Panc1 (cell line): ENCODE measurements at regions not wholly inside any gene's neighbourhood (a gene's known extent, or its start where the extent isn't known, plus 50 kb on each side); places are given as distances from the start of the nearest gene placed in this dataset.

Experiments
- POLR2AphosphoS5 ChIP-seq: IDR thresholded peaks from 2 replicates; pipeline ENCODE4 v1.6.1; 2012; ENCODE audit warnings: mild to moderate bottlenecking, low read depth, low read length, moderate library complexity
- TF ChIP-seq, protein P1 (sequence below): fragments of 450-650 bp; IDR thresholded peaks from 2 replicates; pipeline ENCODE4 v1.5.1; 2017; ENCODE audit warnings: mild to moderate bottlenecking

DNA sequence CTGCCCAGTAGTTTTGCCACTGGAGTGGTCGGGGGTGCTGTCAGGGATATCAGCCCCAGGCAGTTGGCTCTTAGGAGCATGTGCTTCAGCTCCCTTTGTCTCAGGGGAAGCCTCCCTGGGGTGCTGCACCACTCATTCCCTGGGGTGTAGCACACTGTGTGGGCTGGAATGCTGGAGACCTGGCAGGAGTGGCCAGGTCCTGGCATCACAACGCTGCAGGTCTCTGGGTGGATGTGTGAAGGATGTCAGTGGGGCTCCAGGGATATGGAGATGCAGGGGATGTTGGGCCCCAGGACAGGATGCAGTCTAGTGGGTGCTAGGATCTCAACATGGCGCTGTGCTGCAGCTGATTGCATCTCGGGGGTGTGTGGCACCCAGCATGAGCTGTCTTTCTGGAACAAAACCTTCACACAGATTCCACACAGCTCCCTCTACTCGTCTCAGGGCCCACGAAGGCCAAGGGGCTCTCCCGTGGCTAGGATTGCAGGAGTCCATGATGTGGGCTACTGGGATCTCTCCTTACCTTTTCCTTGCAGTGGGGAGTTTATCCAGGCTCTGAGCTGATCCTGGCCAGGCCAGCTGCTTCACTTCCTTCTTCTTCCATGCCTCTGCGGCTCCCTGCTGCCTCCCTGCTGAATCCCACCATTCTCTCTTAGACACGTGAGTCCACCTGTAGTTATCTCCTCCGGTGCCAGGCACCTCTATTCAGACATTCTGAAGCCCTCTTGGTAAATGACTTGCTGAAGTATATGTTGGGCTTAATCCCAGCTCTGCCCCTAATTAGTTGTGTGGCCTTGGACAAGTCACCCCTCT is 295.1 kb downstream of the RPS24 start:
- TF ChIP-seq, protein P1, sequence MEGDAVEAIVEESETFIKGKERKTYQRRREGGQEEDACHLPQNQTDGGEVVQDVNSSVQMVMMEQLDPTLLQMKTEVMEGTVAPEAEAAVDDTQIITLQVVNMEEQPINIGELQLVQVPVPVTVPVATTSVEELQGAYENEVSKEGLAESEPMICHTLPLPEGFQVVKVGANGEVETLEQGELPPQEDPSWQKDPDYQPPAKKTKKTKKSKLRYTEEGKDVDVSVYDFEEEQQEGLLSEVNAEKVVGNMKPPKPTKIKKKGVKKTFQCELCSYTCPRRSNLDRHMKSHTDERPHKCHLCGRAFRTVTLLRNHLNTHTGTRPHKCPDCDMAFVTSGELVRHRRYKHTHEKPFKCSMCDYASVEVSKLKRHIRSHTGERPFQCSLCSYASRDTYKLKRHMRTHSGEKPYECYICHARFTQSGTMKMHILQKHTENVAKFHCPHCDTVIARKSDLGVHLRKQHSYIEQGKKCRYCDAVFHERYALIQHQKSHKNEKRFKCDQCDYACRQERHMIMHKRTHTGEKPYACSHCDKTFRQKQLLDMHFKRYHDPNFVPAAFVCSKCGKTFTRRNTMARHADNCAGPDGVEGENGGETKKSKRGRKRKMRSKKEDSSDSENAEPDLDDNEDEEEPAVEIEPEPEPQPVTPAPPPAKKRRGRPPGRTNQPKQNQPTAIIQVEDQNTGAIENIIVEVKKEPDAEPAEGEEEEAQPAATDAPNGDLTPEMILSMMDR, result no peak
- TF ChIP-seq POLR2AphosphoS5, result no peak
